Neural cell (in vitro differentiated cells): ENCODE measurements at regions not wholly inside any gene's neighbourhood (a gene's known extent, or its start where the extent isn't known, plus 50 kb on each side); places are given as distances from the start of the nearest gene placed in this dataset.

Experiments used
- H2AFZ ChIP-seq: fragments of 200-600, 300-800 bp; sonication (generic), shearing (Covaris generic); 2 replicates; pipeline ENCODE4 v1.6.0; 2014; ENCODE audit warnings: low read depth, mild to moderate bottlenecking, antibody characterized with exemption, low read length, moderate library complexity
- H3F3A ChIP-seq: fragments of 200-600 bp; shearing (Covaris generic); 2 replicates; pipeline ENCODE4 v1.6.1; 2016; ENCODE audit warnings: mild to moderate bottlenecking, moderate library complexity, mixed read lengths, antibody characterized with exemption, low read length; ENCODE audit not compliant: insufficient read depth, poor library complexity, severe bottlenecking
- H3K27ac ChIP-seq: fragments of 200-600, 300-800 bp; sonication (generic), shearing (Covaris generic); 2 replicates; pipeline ENCODE4 v1.5.1; 2014; ENCODE audit warnings: mild to moderate bottlenecking, low read length, moderate library complexity
- H3K27me3 ChIP-seq: fragments of 300-800, 200-600 bp; sonication (generic), shearing (Covaris generic); 2 replicates; pipeline ENCODE4 v1.6.0; 2014; ENCODE audit warnings: mild to moderate bottlenecking, low read depth, low read length, moderate library complexity; ENCODE audit not compliant: insufficient read depth
- H3K36me3 ChIP-seq: fragments of 300-800, 200-600 bp; sonication (generic), shearing (Covaris generic); 2 replicates; pipeline ENCODE4 v1.5.1; 2014; ENCODE audit warnings: mild to moderate bottlenecking, antibody characterized with exemption, low read length, moderate library complexity; ENCODE audit not compliant: insufficient read depth
- H3K4me2 ChIP-seq: fragments of 300-800, 200-600 bp; sonication (generic), shearing (Covaris generic); 2 replicates; pipeline ENCODE4 v1.6.0; 2014; ENCODE audit warnings: mild to moderate bottlenecking, low read length
- H3K4me3 ChIP-seq: fragments of 300-800, 200-600 bp; sonication (generic), shearing (Covaris generic); 2 replicates; pipeline ENCODE4 v1.5.1; 2014; ENCODE audit warnings: mild to moderate bottlenecking, low read length, moderate library complexity
- H3K79me2 ChIP-seq: fragments of 200-600 bp; shearing (Covaris generic); replicated peaks from 2 replicates; pipeline ENCODE4 v1.6.0; 2014; ENCODE audit warnings: mild to moderate bottlenecking, low read length, moderate library complexity; ENCODE audit not compliant: insufficient read depth
- H3K9ac ChIP-seq: fragments of 300-800, 200-600 bp; sonication (generic), shearing (Covaris generic); 2 replicates; pipeline ENCODE4 v1.6.1; 2016; ENCODE audit warnings: mild to moderate bottlenecking, low read length, mixed read lengths
- H3K9me2 ChIP-seq: fragments of 200-600 bp; shearing (Covaris generic); 2 replicates; pipeline ENCODE4 v1.6.1; 2016; ENCODE audit warnings: mild to moderate bottlenecking, low read length, mixed read lengths; ENCODE audit not compliant: insufficient read depth
- H3K9me3 ChIP-seq: fragments of 200-600, 300-800 bp; sonication (generic), shearing (Covaris generic); 2 replicates; pipeline ENCODE4 v1.6.1; 2016; ENCODE audit warnings: mild to moderate bottlenecking, mixed run types, low read length, moderate library complexity, mixed read lengths
- H4K20me1 ChIP-seq: fragments of 200-600 bp; shearing (Covaris generic); 2 replicates; pipeline ENCODE4 v1.6.1; 2016; ENCODE audit warnings: mild to moderate bottlenecking, mixed run types; ENCODE audit not compliant: insufficient read depth
- CTCF ChIP-seq: fragments of 450-650 bp; IDR thresholded peaks from 2 replicates; pipeline ENCODE4 v1.5.1; 2014; ENCODE audit warnings: antibody characterized with exemption, mild to moderate bottlenecking, moderate library complexity; ENCODE audit not compliant: poor library complexity, severe bottlenecking
- EP300 ChIP-seq: fragments of 450-650 bp; conservative IDR thresholded peaks from 2 replicates; pipeline ENCODE4 v1.6.1; 2014; ENCODE audit warnings: antibody characterized with exemption, mild to moderate bottlenecking, moderate library complexity; ENCODE audit not compliant: poor library complexity, severe bottlenecking
- EZH2 ChIP-seq: fragments of 200-600, 300-800 bp; shearing (Covaris generic), sonication (generic); IDR thresholded peaks from 2 replicates; pipeline ENCODE4 v1.6.1; 2014; ENCODE audit warnings: antibody characterized with exemption, low read length, borderline replicate concordance, mild to moderate bottlenecking; ENCODE audit not compliant: insufficient read depth, poor library complexity, severe bottlenecking
- MXI1 ChIP-seq: fragments of 450-650 bp; conservative IDR thresholded peaks from 2 replicates; pipeline ENCODE4 v1.6.1; 2014; ENCODE audit warnings: antibody characterized with exemption, mild to moderate bottlenecking; ENCODE audit not compliant: poor library complexity, severe bottlenecking
- POLR2AphosphoS5 ChIP-seq: IDR thresholded peaks from 2 replicates; pipeline ENCODE4 v1.6.1; 2012
- RAD21 ChIP-seq: fragments of 450-650 bp; conservative IDR thresholded peaks from 2 replicates; pipeline ENCODE4 v1.6.1; 2014; ENCODE audit warnings: antibody characterized with exemption, mild to moderate bottlenecking, moderate library complexity
- REST ChIP-seq: IDR thresholded peaks from 2 replicates; pipeline ENCODE4 v1.6.1; 2012; ENCODE audit warnings: borderline replicate concordance
- SMC3 ChIP-seq: fragments of 450-650 bp; conservative IDR thresholded peaks from 2 replicates; pipeline ENCODE4 v1.6.1; 2014; ENCODE audit warnings: antibody characterized with exemption, mild to moderate bottlenecking, moderate library complexity; ENCODE audit not compliant: poor library complexity
- TAF1 ChIP-seq: IDR thresholded peaks from 2 replicates; pipeline ENCODE4 v1.6.1; 2012; ENCODE audit warnings: low read depth

- H3K36me3 ChIP-seq, result no peaks in the 10 kb centered on the region
- no peaks in the 10 kb centered on the region for H3K9me3 ChIP-seq
- no peaks in the 10 kb centered on the region for H4K20me1 ChIP-seq
- TF ChIP-seq TAF1, result no peak
- no peak overlapping the region for H3K4me2 ChIP-seq
- H3K9ac ChIP-seq, result no peak overlapping the region
- no peak overlapping the region for H2AFZ ChIP-seq
- no peaks in the 10 kb centered on the region for H3K79me2 ChIP-seq
- H3K27ac ChIP-seq, result no peak overlapping the region
- H3F3A ChIP-seq, result no peaks in the 10 kb centered on the region
- no peak overlapping the region for H3K4me3 ChIP-seq
- H3K9me2 ChIP-seq, result no peaks in the 10 kb centered on the region
- no peaks in the 10 kb centered on the region for H3K27me3 ChIP-seq
Observed at GRCh38 chr6:137805622-137806021, 61.4 kb upstream of the TNFAIP3 start.

GRCh38 chr6:137806914-137807682, 60.0 kb upstream of the TNFAIP3 start:
- Histone ChIP-seq H3K9me2 (no peaks in the 10 kb centered on the region), H2AFZ (no peak overlapping the region)

GRCh38 chr6:137808191-137808590, 58.9 kb upstream of the TNFAIP3 start:
- H3K9me2 ChIP-seq, result no peaks in the 10 kb centered on the region

More at GRCh38 chr6:137806914-137807682, 60.0 kb upstream of the TNFAIP3 start:
- Histone ChIP-seq H3F3A (no peaks in the 10 kb centered on the region), H3K27me3 (no peaks in the 10 kb centered on the region), H3K79me2 (no peaks in the 10 kb centered on the region), H3K9ac (no peak overlapping the region), H3K9me3 (no peaks in the 10 kb centered on the region), H3K36me3 (no peaks in the 10 kb centered on the region), H3K4me3 (no peak overlapping the region), H3K4me2 (no peak overlapping the region), H3K27ac (no peak overlapping the region), H4K20me1 (no peaks in the 10 kb centered on the region)
- no peak for TF ChIP-seq SMC3

More at GRCh38 chr6:137808191-137808590, 58.9 kb upstream of the TNFAIP3 start:
- H3K4me3 ChIP-seq, result no peak overlapping the region
- no peaks in the 10 kb centered on the region for H3K9me3 ChIP-seq
- H3K79me2 ChIP-seq, result no peaks in the 10 kb centered on the region
- no peak overlapping the region for H2AFZ ChIP-seq
- no peak for TF ChIP-seq EZH2
- TF ChIP-seq TAF1, result no peak
- TF ChIP-seq CTCF, result no peak
- TF ChIP-seq MXI1, result no peak
- TF ChIP-seq SMC3, result no peak
- TF ChIP-seq EP300, result no peak
- no peak for TF ChIP-seq POLR2AphosphoS5
- TF ChIP-seq RAD21, result no peak
- no peak for TF ChIP-seq REST
- H4K20me1 ChIP-seq, result no peaks in the 10 kb centered on the region
- no peaks in the 10 kb centered on the region for H3K27me3 ChIP-seq
- H3K4me2 ChIP-seq, result no peak overlapping the region
- H3K9ac ChIP-seq, result no peak overlapping the region
- H3K36me3 ChIP-seq, result no peaks in the 10 kb centered on the region
- no peaks in the 10 kb centered on the region for H3F3A ChIP-seq
- no peak overlapping the region for H3K27ac ChIP-seq
